ENCODE measurements at regions not wholly inside any gene's neighbourhood (a gene's known extent, or its start where the extent isn't known, plus 50 kb on each side); places are given as distances from the start of the nearest gene placed in this dataset.

- TF ChIP-seq USF2 (IDR thresholded peaks at IDR 0.05; ENCODE audit: low read depth, low read length) (no peak), MXI1 (IDR thresholded peaks at IDR 0.05; ENCODE audit: borderline replicate concordance, low read depth, low read length) (no peak), RAD21 (IDR thresholded peaks at IDR 0.05; ENCODE audit: low read length) (no peak), CTCF (conservative IDR thresholded peaks at IDR 0.05; ENCODE audit: low read depth, low read length) (no peak), MAZ (IDR thresholded peaks at IDR 0.05; ENCODE audit: borderline replicate concordance, low read depth, low read length) (no peak), NFE2L2 (IDR thresholded peaks at IDR 0.05; ENCODE audit: low read depth, low read length) (no peak), MAFK (IDR thresholded peaks at IDR 0.05; ENCODE audit: low read depth, low read length) (no peak), RFX5 (IDR thresholded peaks at IDR 0.05; ENCODE audit: low read depth, low read length) (no peak), POLR2A (IDR thresholded peaks at IDR 0.05; ENCODE audit: low read depth, low read length) (no peak), CEBPB (IDR thresholded peaks at IDR 0.05; ENCODE audit: low read depth, low read length) (no peak)
Observed at GRCh38 chr12:63419154-63419553, 249.1 kb downstream of the DPY19L2 start.
